ENCODE measurements at regions not wholly inside any gene's neighbourhood (a gene's known extent, or its start where the extent isn't known, plus 50 kb on each side); places are given as distances from the start of the nearest gene placed in this dataset.
A peak's percentile ranks its signal among the peaks of the same experiment; 100 is the strongest.

DNA sequence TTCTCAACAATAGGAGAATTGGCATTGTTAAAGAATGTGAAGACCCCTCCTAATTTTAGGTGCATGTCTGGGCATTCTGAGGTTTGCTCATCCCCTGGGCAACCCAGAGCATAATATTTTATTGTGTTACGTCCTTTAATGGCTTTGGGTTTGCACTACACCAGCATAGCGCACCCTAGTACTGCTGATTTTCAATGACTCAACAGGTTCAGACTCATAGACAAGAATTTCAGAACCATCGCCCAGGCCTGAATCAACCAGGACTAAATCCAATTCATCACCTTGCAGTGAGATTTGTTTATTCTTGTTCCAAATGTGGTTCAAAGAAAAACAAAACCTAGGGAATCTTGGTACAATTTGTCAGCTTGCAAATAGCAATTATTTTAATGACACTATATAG, 137.8 kb upstream of the PHACTR1 start:
- Histone ChIP-seq H3K9ac (ENCODE audit: control insufficient read depth, extremely low read depth, insufficient read depth, low read length) (peak overlapping the region; percentile 46), H3K9me3 (ENCODE audit: control insufficient read depth, low read depth, low read length) (no peaks in the 10 kb centered on the region), H3K4me2 (ENCODE audit: control insufficient read depth, extremely low read depth, insufficient read depth, low read depth, low read length) (peak overlapping the region; percentile 72), H3K27ac (ENCODE audit: control insufficient read depth, insufficient read depth, low read length) (peak overlapping the region; percentile 77), H3K36me3 (ENCODE audit: control insufficient read depth in 2 of 2, extremely low read depth in 1 of 2, insufficient read depth in 2 of 2, low read length in 2 of 2) (no peaks in the 10 kb centered on the region), H3K27me3 (ENCODE audit: control insufficient read depth, extremely low read depth, insufficient read depth, low read length) (no peaks in the 10 kb centered on the region), H3K4me1 (ENCODE audit: control insufficient read depth, extremely low read depth, insufficient read depth, low read length) (peaks cover 48% of the 10 kb centered on the region), H3K9me1 (ENCODE audit: control insufficient read depth, extremely low read depth, insufficient read depth, low read length) (no peaks in the 10 kb centered on the region), H3K4me3 (ENCODE audit: control insufficient read depth in 2 of 3, extremely low read depth in 1 of 3, insufficient read depth in 2 of 3, low read depth in 1 of 3, low read length in 3 of 3) (peak overlapping the region in 1 of 3 experiments; percentile 26), H3K79me2 (ENCODE audit: control insufficient read depth, insufficient read depth, low read length) (no peaks in the 10 kb centered on the region), H2AFZ (ENCODE audit: control insufficient read depth, low read length) (no peak overlapping the region), H4K20me1 (ENCODE audit: control insufficient read depth, extremely low read depth, insufficient read depth, low read length) (no peaks in the 10 kb centered on the region)
- TF ChIP-seq EZH2 (IDR thresholded peaks at IDR 0.05; ENCODE audit: low read length): no peak
- TF ChIP-seq, protein P1, sequence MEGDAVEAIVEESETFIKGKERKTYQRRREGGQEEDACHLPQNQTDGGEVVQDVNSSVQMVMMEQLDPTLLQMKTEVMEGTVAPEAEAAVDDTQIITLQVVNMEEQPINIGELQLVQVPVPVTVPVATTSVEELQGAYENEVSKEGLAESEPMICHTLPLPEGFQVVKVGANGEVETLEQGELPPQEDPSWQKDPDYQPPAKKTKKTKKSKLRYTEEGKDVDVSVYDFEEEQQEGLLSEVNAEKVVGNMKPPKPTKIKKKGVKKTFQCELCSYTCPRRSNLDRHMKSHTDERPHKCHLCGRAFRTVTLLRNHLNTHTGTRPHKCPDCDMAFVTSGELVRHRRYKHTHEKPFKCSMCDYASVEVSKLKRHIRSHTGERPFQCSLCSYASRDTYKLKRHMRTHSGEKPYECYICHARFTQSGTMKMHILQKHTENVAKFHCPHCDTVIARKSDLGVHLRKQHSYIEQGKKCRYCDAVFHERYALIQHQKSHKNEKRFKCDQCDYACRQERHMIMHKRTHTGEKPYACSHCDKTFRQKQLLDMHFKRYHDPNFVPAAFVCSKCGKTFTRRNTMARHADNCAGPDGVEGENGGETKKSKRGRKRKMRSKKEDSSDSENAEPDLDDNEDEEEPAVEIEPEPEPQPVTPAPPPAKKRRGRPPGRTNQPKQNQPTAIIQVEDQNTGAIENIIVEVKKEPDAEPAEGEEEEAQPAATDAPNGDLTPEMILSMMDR (optimal IDR thresholded peaks at IDR 0.05 in 1 of 3, IDR thresholded peaks at IDR 0.05 in 1 of 3, conservative IDR thresholded peaks at IDR 0.05 in 1 of 3; ENCODE audit: extremely low read depth in 1 of 3, insufficient read depth in 2 of 3, low read length in 3 of 3): peak in 1 of 3 experiments; percentile 11
- FAIRE-seq (peak; percentile 97), DNase-seq (ENCODE audit: low read depth, low spot score) (peak; percentile 85)
- dilution Hi-C loops (cut with MboI; ENCODE audit: extremely low pct_ligation_motif_present, low sequenced_read_pairs): no loop called here

DNA sequence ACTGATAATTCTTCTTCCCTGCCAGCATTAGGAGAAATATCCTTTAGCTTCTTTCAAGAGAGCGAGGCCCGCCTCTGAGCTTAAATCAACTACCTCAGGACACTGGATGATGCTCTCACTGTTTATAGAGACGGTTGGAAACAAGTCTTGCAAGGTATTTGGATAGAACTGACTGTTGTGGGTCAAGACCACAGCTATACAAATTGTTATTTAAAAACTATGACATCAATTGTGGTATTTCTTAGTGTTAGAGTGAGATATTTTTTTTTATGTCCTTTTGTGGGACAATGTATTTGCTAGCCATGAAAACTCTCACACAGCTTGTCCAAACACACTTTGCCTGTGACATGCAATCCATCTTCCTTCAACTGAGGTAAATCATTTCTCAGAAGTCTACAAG, 136.3 kb upstream of the PHACTR1 start:
- Histone ChIP-seq H2AFZ (ENCODE audit: control insufficient read depth, low read length) (no peak overlapping the region), H3K27ac (ENCODE audit: control insufficient read depth, insufficient read depth, low read length) (no peak overlapping the region), H3K9me1 (ENCODE audit: control insufficient read depth, extremely low read depth, insufficient read depth, low read length) (no peaks in the 10 kb centered on the region), H3K4me2 (ENCODE audit: control insufficient read depth, extremely low read depth, insufficient read depth, low read depth, low read length) (no peak overlapping the region), H3K4me3 (ENCODE audit: control insufficient read depth in 2 of 3, extremely low read depth in 1 of 3, insufficient read depth in 2 of 3, low read depth in 1 of 3, low read length in 3 of 3) (no peak overlapping the region), H3K79me2 (ENCODE audit: control insufficient read depth, insufficient read depth, low read length) (no peaks in the 10 kb centered on the region), H3K9ac (ENCODE audit: control insufficient read depth, extremely low read depth, insufficient read depth, low read length) (no peak overlapping the region), H4K20me1 (ENCODE audit: control insufficient read depth, extremely low read depth, insufficient read depth, low read length) (no peaks in the 10 kb centered on the region), H3K36me3 (ENCODE audit: control insufficient read depth in 2 of 2, extremely low read depth in 1 of 2, insufficient read depth in 2 of 2, low read length in 2 of 2) (no peaks in the 10 kb centered on the region), H3K4me1 (ENCODE audit: control insufficient read depth, extremely low read depth, insufficient read depth, low read length) (peaks cover 47% of the 10 kb centered on the region), H3K27me3 (ENCODE audit: control insufficient read depth, extremely low read depth, insufficient read depth, low read length) (no peaks in the 10 kb centered on the region), H3K9me3 (ENCODE audit: control insufficient read depth, low read depth, low read length) (no peaks in the 10 kb centered on the region)
- no peak for DNase-seq (ENCODE audit: low read depth, low spot score)
- no peak for TF ChIP-seq EZH2 (IDR thresholded peaks at IDR 0.05; ENCODE audit: low read length)
- TF ChIP-seq, protein P1 (optimal IDR thresholded peaks at IDR 0.05 in 1 of 3, IDR thresholded peaks at IDR 0.05 in 1 of 3, conservative IDR thresholded peaks at IDR 0.05 in 1 of 3; ENCODE audit: extremely low read depth in 1 of 3, insufficient read depth in 2 of 3, low read length in 3 of 3): no peak
- no peak for FAIRE-seq
- dilution Hi-C loops (cut with MboI; ENCODE audit: extremely low pct_ligation_motif_present, low sequenced_read_pairs): no loop called here
